PC-9 (cell line): ENCODE measurements at regions not wholly inside any gene's neighbourhood (a gene's known extent, or its start where the extent isn't known, plus 50 kb on each side); places are given as distances from the start of the nearest gene placed in this dataset.

Experiments
- CTCF ChIP-seq: fragments of 200-600 bp; sonication (generic); conservative IDR thresholded peaks from 2 replicates; pipeline ENCODE4 v1.6.1; 2017; ENCODE audit warnings: mixed run types, antibody characterized with exemption, mild to moderate bottlenecking, moderate library complexity
- EZH2 ChIP-seq: fragments of 200-600 bp; sonication (generic); IDR thresholded peaks from 2 replicates; pipeline ENCODE4 v1.8.0; 2017; ENCODE audit warnings: antibody characterized with exemption, low read depth

- TF ChIP-seq CTCF (no peak), EZH2 (no peak)
Observed at GRCh38 chr7:155880721-155881120, 68.5 kb upstream of the SHH start.
